Natural killer cell treated with Interleukin-12 subunit alpha and Interleukin-12 subunit beta and Interleukin-15 and Interleukin-18, amount 100 ng/mL, for 72 hours (primary cell): ENCODE measurements at regions not wholly inside any gene's neighbourhood (a gene's known extent, or its start where the extent isn't known, plus 50 kb on each side); places are given as distances from the start of the nearest gene placed in this dataset.

ENCODE experiments used
- ATAC-seq, 2 donors: fragments of 150-1000 bp; cut with Tn5 transposase in 1 of 2; sonication (Bioruptor Pico), chemical (Tn5 transposase) in 1 of 2; 2 replicates each; pipeline ENCODE4 v1.10.0; 2021
- DNase-seq: peaks from one replicate; pipeline ENCODE4 v3.0.0; 2022; ENCODE audit warnings: low spot score
- H3K27ac Mint-ChIP-seq, 2 donors: 1 replicate in 1 of 2; 2 replicates in 1 of 2; pipeline ENCODE4 v1.8.0; 2022; ENCODE audit warnings: mixed read lengths in 2 of 2, mild to moderate bottlenecking in 1 of 2, moderate library complexity in 1 of 2
- H3K27me3 Mint-ChIP-seq, 2 donors: 1 replicate in 1 of 2; 2 replicates in 1 of 2; pipeline ENCODE4 v1.8.0; 2022; ENCODE audit warnings: mixed read lengths in 2 of 2
- H3K36me3 Mint-ChIP-seq: one replicate; pipeline ENCODE4 v1.8.0; 2022; ENCODE audit warnings: mixed read lengths
- H3K4me1 Mint-ChIP-seq, 2 donors: 1 replicate in 1 of 2; 2 replicates in 1 of 2; pipeline ENCODE4 v1.8.0; 2022; ENCODE audit warnings: low read depth in 2 of 2, mixed read lengths in 2 of 2, mild to moderate bottlenecking in 1 of 2
- H3K4me3 Mint-ChIP-seq: one replicate; pipeline ENCODE4 v1.8.0; 2022; ENCODE audit warnings: mixed read lengths
- H3K9me3 Mint-ChIP-seq: 2 replicates; pipeline ENCODE4 v1.8.0; 2022; ENCODE audit warnings: mixed read lengths

DNA sequence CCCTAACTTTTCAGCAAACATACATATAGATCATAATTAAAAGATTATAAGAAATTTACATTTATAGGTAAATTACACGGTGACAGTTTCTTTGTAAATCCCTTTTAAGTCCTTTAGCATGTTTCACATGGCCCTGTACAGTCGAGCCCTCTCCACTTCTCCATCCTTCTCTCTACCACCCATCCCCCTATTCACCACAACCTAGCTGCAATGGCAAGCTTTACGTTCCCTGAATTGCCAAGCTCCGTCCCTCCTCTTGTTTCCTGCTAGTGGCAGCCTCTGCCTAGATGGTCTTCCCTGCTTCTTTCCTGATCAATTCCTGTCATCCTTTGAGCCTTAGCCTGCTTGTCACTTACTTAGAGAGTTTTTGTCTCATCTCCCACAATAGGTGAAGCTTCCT, 116.2 kb downstream of the TMA16 start:
- Mint-ChIP-seq H3K4me1 (no peaks in the 10 kb centered on the region), H3K4me3 (no peak overlapping the region), H3K27ac (no peak overlapping the region), H3K27me3 (peaks cover 2 to 20% of the 10 kb centered on the region in 2 donors), H3K36me3 (no peaks in the 10 kb centered on the region), H3K9me3 (peaks cover 3% of the 10 kb centered on the region)
- DNase-seq (no peak), ATAC-seq (no peak)

DNA sequence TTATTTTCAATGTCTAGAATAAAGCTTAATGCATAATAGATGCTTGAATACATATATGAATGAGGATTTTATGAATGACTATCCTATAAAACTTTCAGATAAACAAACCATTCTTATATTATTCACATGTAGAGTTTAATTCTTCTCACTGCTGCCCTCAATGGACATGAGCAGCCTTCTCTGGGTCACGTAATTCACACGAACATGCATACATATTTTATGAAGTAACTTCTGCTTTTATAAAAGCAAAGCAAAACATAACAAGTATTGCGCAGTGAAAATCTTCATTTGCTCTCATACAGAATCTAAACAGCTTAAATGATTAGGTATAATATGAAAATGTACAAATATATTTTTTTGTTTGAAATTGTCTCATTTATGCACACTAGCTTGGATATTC, 116.7 kb downstream of the TMA16 start:
- ATAC-seq: no peak
- no peak overlapping the region for H3K4me3 Mint-ChIP-seq
- no peaks in the 10 kb centered on the region for H3K36me3 Mint-ChIP-seq
- H3K9me3 Mint-ChIP-seq: peaks cover 3% of the 10 kb centered on the region
- DNase-seq: no peak
- no peaks in the 10 kb centered on the region for H3K4me1 Mint-ChIP-seq
- peaks cover 2 to 20% of the 10 kb centered on the region in 2 donors for H3K27me3 Mint-ChIP-seq
- no peak overlapping the region for H3K27ac Mint-ChIP-seq

DNA sequence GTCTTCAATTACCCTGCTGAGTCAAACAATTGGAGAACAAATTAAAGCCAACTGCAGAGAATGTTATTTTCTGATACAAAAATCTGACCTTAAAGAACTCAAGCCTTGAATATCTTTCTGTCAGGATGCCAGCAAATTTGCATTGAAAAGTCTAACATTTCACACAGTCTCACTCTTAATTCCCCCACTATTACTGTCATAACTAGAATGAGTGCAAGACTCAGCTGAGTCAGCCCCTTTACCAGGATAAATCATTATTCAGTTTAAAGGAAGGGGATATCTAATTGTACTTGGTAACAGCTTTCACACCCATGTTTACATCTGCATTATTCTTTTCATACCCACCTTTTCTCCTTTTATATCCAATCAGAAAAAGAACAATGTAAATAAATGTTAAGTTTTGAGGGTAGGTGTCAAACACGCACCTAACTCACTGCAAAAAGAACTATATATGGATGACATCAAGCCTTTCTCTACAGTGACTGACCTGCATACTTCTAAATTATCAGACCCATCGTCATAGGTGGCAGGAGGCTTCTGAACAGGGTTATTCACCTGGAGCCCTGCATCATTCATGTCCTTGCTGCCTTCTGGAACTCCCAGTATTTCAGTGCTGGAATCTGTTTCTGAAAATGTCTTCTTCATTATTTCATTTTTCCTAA, 117.4 kb downstream of the TMA16 start:
- Mint-ChIP-seq H3K4me1 (no peaks in the 10 kb centered on the region), H3K27ac (no peak overlapping the region), H3K9me3 (peaks cover 3% of the 10 kb centered on the region), H3K27me3 (peaks cover 2 to 17% of the 10 kb centered on the region in 2 donors), H3K4me3 (no peak overlapping the region), H3K36me3 (no peaks in the 10 kb centered on the region)
- ATAC-seq: no peak
- DNase-seq: no peak

DNA sequence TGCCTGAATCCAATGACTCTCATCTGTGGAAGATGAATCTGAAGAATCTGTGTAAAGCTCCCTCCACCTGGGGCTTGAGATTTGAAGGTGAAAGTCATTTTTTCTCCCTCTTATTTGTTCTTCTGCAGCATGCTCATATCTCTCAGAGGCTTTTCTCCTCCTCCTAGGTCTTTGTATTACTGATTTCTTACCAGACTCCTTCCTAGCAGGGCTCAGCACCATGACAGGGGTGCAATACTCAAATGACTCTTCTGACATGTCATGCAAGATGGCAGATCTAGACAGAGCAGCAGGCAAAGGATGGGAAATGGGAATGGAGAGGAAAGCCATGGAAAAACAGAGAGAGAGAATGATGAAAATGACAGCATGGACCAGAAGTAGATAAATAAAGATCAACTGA, 118.3 kb downstream of the TMA16 start:
- Mint-ChIP-seq H3K27me3 (peaks cover 2 to 12% of the 10 kb centered on the region in 2 donors), H3K36me3 (no peaks in the 10 kb centered on the region), H3K9me3 (peaks cover 3% of the 10 kb centered on the region), H3K4me1 (no peaks in the 10 kb centered on the region), H3K4me3 (no peak overlapping the region), H3K27ac (no peak overlapping the region)
- ATAC-seq (no peak), DNase-seq (no peak)

DNA sequence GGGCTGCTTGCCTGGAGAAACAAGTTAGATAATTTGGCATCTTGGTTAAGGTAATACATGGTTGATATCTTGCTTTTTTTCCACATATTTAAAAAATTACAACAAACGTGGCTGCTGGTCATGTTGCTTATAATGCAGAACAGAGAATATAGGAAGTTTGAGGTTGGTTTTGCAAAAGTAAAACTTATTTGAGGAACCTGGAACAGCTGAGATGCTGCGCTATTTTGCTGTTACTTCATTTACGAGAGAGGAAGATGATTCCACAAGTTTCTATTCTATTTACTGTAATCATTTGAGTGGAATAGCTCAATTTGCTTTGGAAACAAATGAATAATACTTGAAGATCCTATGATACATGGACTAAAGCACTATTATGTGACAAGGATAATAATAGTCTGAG, 118.9 kb downstream of the TMA16 start:
- H3K27ac Mint-ChIP-seq: no peak overlapping the region
- no peak for ATAC-seq
- H3K36me3 Mint-ChIP-seq: no peaks in the 10 kb centered on the region
- H3K4me3 Mint-ChIP-seq: no peak overlapping the region
- no peak for DNase-seq
- H3K27me3 Mint-ChIP-seq: peaks cover 2 to 6% of the 10 kb centered on the region in 2 donors
- H3K9me3 Mint-ChIP-seq: peaks cover 3% of the 10 kb centered on the region
- H3K4me1 Mint-ChIP-seq: no peaks in the 10 kb centered on the region

DNA sequence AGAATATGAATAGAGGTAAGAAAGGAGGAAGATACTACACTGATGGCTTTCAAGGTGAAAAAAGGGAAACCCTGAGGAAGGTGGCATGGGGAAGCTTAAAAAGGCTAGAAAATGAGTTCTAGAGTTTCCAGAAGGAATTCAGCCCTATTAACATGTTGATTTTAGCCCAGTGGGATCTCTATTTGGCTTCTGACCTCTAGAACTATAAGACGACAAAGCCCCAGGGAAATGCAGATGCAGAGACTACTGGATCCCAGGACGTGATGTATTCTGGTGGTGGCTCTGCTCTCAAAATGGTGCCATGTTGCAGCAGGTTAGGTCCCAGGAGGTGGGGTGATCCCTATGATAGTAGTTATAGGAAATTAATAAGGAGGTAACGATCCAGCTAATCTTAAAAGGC, 120.4 kb downstream of the TMA16 start:
- ATAC-seq (no peak), DNase-seq (no peak)
- Mint-ChIP-seq H3K4me3 (no peak overlapping the region), H3K36me3 (no peaks in the 10 kb centered on the region), H3K9me3 (peaks cover 8% of the 10 kb centered on the region), H3K27ac (no peak overlapping the region), H3K27me3 (peaks cover 6 to 15% of the 10 kb centered on the region in 2 donors), H3K4me1 (no peaks in the 10 kb centered on the region)

DNA sequence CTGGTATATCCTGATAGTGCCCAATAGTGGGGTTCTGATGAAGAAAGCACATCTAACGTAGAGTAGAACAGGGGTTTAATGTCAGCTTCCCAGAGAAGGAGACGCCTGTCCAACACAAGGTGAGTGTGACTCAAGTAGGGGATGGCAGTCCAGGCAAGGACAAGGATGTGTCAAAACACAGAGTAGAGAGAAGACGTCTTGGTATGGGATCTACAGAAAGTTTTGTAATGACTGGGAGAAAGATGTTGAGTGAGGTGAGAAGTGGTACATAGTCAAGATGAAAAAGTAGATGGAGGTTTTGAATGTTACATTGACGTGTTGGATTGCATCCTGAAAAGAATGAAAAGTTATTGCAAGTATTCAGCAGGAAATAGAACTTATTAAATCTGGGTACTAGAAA, 124.4 kb downstream of the TMA16 start:
- Mint-ChIP-seq H3K27ac (no peak overlapping the region), H3K4me1 (no peaks in the 10 kb centered on the region), H3K4me3 (no peak overlapping the region), H3K9me3 (peaks cover 8% of the 10 kb centered on the region), H3K27me3 (peaks cover 3 to 15% of the 10 kb centered on the region in 2 donors), H3K36me3 (no peaks in the 10 kb centered on the region)
- ATAC-seq (no peak), DNase-seq (no peak)

DNA sequence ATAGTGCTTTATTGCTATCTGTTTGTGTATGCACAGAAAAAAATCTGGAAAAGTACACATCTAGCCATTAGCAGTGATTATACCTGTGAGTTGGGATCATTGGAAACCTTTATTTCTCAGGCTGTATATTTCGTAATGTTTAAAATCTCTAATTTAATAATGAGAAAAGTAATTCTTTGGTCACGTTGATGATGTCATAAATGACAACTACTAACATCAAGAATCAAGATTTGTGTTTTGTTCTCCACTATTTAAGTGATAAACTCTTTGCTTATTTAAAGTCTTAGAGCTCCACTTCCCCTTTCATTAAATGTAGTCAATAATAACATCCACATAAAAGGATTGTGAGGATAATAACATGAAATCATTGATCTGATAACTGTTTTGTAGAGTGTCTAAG, 126.2 kb downstream of the TMA16 start:
- peaks cover 7 to 9% of the 10 kb centered on the region in 2 donors for H3K27me3 Mint-ChIP-seq
- no peak for ATAC-seq
- peaks cover 4% of the 10 kb centered on the region for H3K9me3 Mint-ChIP-seq
- H3K27ac Mint-ChIP-seq: no peak overlapping the region
- DNase-seq: no peak
- H3K36me3 Mint-ChIP-seq: no peaks in the 10 kb centered on the region
- no peaks in the 10 kb centered on the region for H3K4me1 Mint-ChIP-seq
- no peak overlapping the region for H3K4me3 Mint-ChIP-seq

DNA sequence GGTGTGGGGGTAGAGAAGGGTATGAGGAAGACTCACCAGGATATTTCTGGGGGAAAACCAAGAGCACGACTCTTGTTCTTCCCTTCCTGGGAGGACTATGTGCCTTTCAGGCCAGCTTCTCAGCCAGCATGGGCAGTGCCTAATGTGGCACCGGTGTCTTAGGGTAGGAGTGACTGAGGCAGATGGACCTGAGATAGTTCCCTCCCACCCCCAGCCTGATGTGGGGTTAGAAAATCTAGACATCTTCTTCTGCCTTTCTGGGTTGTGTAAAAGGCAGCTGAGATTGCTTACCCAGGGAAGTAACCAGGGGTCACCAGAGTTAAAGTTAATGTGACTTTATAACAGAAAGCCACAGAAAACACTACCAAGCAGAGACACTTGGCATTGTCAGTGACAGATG, 127.3 kb downstream of the TMA16 start:
- peaks cover 4% of the 10 kb centered on the region for H3K9me3 Mint-ChIP-seq
- no peaks in the 10 kb centered on the region for H3K4me1 Mint-ChIP-seq
- no peak for DNase-seq
- H3K36me3 Mint-ChIP-seq: no peaks in the 10 kb centered on the region
- no peak for ATAC-seq
- no peak overlapping the region for H3K27ac Mint-ChIP-seq
- no peak overlapping the region for H3K4me3 Mint-ChIP-seq
- peaks cover 7 to 9% of the 10 kb centered on the region in 2 donors for H3K27me3 Mint-ChIP-seq

DNA sequence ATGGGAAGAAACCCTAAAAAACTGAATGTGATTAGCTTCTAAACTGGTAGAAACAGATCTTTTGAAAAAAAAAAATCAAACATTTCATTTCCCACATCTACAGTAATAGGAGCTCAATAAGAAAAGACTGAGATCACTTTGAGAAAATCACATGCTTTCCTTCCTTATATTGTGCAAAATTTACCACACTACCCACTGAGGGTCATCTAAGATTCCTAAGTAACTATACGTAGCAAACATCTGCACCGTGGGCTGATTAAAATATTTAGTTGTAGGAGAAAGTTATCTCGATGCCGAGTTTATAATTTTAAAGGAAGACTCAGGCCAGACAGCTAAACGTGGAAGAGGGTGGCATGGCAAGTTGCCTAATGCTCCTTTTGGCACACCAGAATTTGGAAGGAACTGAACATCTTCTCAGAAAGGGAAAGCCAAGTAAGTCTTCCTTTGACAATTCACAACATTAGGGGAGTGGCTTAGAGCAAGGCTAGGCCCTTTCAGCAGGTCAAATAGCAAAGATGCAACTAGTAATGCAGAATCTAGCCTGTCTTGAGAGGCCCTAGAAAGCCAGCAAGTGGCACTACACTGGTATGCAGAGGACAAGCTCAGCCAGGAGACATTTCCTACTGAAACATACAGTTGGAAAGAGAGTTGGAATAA, 128.0 kb downstream of the TMA16 start:
- Mint-ChIP-seq H3K27me3 (peaks cover 7 to 9% of the 10 kb centered on the region in 2 donors), H3K36me3 (no peaks in the 10 kb centered on the region), H3K4me3 (no peak overlapping the region), H3K9me3 (peaks cover 4% of the 10 kb centered on the region), H3K4me1 (no peaks in the 10 kb centered on the region), H3K27ac (no peak overlapping the region)
- ATAC-seq: no peak
- no peak for DNase-seq

DNA sequence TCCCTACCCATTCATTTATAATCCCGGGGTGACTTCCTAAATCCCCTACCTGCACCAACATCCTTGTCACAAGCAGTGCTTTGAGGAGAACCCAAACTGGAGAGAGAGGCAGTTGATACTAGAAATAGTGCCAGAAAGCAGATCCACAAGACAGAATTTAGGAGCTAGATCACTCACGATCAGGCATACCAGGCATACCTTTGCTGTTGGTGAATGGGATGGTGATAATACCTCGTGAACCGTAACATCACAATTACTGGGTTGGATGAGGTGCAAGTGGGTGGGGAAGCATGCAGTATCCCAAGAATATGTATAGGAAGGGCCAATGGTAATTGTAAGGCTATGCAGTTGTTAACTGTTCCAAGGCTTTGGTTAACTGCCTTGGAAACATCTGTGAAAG, 129.3 kb downstream of the TMA16 start:
- Mint-ChIP-seq H3K27me3 (peaks cover 6% of the 10 kb centered on the region in 2 donors), H3K4me3 (no peak overlapping the region), H3K36me3 (no peaks in the 10 kb centered on the region), H3K27ac (no peak overlapping the region), H3K9me3 (peaks cover 3% of the 10 kb centered on the region), H3K4me1 (no peaks in the 10 kb centered on the region)
- ATAC-seq (no peak), DNase-seq (no peak)

DNA sequence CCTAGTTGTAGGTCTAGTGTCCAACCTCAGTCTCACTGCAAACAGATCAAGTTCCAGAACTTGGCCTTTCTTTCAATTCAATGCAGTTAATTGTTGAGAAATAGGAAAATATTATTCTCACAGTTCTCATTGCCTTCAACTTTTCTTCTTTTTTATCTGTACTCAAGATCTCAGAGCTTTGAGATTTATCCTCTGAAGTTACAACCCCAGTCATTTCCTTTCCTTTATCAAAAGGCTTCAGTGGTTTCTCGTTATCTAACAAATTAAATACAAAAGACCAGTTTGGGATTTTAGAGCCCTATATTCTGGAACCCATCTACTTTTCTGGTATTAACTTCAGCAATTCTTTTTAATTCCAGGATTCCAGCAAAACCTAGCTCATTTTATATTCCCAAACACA, 130.2 kb downstream of the TMA16 start:
- Mint-ChIP-seq H3K36me3 (no peaks in the 10 kb centered on the region), H3K9me3 (no peaks in the 10 kb centered on the region), H3K27ac (no peak overlapping the region), H3K27me3 (peaks cover 0 to 3% of the 10 kb centered on the region in 2 donors), H3K4me1 (no peaks in the 10 kb centered on the region), H3K4me3 (no peak overlapping the region)
- DNase-seq: no peak
- no peak for ATAC-seq

DNA sequence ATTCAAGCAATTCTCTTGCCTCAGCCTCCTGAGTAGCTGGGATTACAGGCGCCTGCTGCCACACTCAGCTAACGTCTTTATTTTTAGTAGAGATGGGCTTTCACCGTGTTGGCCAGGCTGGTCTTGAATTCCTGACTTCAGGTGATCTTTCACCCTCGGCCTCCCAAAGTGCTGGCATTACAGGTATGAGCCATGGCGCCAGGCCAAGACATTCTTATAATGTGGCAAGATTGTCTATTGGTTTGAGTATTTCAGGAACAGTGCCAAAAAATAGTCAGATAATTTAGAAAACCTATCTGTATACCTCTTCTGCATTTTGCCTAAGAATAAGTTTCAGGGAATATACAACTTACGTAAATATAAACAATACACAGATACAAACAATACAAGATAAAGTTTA, 136.8 kb downstream of the TMA16 start:
- Mint-ChIP-seq H3K4me3 (no peak overlapping the region), H3K27ac (no peak overlapping the region), H3K36me3 (no peaks in the 10 kb centered on the region), H3K27me3 (no peaks in the 10 kb centered on the region), H3K9me3 (peaks cover 3% of the 10 kb centered on the region), H3K4me1 (no peaks in the 10 kb centered on the region)
- DNase-seq: no peak
- ATAC-seq: no peak

DNA sequence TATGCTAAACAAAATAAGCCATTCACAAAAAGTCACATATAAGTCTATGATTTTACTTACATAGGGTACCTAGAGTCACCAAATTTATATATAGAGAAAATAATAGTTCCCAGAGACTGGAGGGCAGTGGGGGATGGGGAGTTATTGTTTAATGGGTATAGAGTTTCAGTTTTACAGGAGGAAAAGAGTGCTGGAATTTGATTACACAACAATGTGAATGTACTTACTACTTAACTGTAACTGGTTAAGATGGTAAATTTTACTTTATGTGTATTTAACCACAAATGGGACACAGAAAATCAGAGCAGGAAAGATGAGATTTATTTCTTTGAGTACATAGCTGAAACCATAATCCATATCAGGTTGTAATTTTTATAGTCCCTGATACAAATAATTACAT, 144.4 kb downstream of the TMA16 start:
- DNase-seq (no peak), ATAC-seq (no peak)
- Mint-ChIP-seq H3K27me3 (no peaks in the 10 kb centered on the region), H3K27ac (no peak overlapping the region), H3K4me3 (no peak overlapping the region), H3K36me3 (no peaks in the 10 kb centered on the region), H3K9me3 (no peaks in the 10 kb centered on the region), H3K4me1 (no peaks in the 10 kb centered on the region)
